Astrocyte of the cerebellum (primary cell): ENCODE measurements at regions not wholly inside any gene's neighbourhood (a gene's known extent, or its start where the extent isn't known, plus 50 kb on each side); places are given as distances from the start of the nearest gene placed in this dataset.

Source experiments
- DNase-seq: peaks from one replicate; pipeline ENCODE4 v3.0.0-alpha.2; 2011; ENCODE audit warnings: low read depth
- H3K4me3 ChIP-seq: 2 replicates; pipeline ENCODE4 v1.5.1; 2011; ENCODE audit warnings: mild to moderate bottlenecking, low read depth, low read length, moderate library complexity
- in situ Hi-C: cut with HindIII; loops from 2 replicates; pipeline ENCODE4 v1.10.0; 2017; ENCODE audit warnings: low sequenced_read_pairs
- TF ChIP-seq, protein P1 (sequence below): IDR thresholded peaks from 2 replicates; pipeline ENCODE4 v1.5.1; 2012; ENCODE audit warnings: low read length, low read depth, moderate library complexity, mild to moderate bottlenecking; ENCODE audit errors: missing control alignments

DNA sequence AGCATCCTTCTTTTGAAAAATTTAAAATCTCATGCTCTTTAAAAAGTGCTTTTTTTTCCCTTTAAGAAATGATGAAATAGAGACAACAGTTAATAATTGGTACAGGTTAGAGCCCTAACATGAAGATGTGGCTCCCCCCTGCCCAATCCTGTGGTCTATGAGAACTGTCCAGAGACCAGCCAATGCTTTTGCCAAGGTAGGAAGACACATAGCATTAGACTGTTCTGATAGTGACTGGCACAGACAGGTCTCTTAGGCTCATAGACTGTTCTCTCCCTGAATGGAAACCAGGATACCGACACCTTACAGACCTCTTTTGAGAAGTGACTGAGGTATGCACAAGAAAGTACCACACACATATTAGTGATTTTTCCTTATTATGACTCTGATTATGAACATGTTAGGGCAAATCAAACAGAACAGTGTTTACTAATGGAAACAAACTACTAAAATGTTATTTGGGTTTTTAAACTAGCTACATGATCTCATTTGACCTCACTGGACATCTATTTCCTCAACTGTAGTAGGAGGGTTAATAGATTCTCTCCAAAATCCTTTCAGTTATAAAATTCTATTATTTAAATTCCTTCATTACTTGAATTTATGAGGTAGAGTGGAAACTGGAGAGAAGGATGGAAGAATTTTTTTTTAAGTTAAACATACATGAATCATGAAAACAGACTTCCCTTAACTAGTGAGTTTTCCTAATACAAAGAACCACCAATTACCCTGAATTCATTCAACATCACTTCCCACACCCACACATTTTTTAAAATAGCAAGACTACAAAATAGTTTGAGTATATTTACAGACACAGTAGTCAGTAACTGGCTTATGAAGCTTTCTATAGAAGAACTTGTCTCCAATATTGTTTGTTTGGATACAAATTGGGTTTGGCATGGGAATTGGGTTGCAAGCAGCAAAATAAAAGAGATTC is 120.4 kb downstream of the OGFRL1 start:
- TF ChIP-seq, protein P1, sequence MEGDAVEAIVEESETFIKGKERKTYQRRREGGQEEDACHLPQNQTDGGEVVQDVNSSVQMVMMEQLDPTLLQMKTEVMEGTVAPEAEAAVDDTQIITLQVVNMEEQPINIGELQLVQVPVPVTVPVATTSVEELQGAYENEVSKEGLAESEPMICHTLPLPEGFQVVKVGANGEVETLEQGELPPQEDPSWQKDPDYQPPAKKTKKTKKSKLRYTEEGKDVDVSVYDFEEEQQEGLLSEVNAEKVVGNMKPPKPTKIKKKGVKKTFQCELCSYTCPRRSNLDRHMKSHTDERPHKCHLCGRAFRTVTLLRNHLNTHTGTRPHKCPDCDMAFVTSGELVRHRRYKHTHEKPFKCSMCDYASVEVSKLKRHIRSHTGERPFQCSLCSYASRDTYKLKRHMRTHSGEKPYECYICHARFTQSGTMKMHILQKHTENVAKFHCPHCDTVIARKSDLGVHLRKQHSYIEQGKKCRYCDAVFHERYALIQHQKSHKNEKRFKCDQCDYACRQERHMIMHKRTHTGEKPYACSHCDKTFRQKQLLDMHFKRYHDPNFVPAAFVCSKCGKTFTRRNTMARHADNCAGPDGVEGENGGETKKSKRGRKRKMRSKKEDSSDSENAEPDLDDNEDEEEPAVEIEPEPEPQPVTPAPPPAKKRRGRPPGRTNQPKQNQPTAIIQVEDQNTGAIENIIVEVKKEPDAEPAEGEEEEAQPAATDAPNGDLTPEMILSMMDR, result no peak
- no peak for DNase-seq
- in situ Hi-C loops, result no loop called here
- H3K4me3 ChIP-seq, result no peak overlapping the region

DNA sequence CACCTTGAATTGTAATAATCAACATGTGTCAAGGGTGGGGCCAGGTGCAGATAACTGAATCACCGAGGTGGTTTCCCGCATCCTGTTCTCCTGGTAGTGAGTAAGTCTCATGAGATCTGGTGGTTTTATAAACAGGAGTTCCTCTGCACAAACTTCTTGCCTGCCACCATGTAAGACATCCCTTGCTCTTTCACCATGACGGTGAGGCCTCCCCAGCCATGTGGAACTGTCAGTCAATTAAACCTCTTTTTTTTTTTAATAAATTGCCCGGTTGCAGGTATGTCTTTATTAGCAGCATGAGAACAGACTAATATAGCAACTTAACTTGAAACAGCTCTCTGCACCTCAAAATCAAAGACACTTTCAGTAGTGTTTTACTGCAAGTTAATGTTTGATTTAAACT is 121.6 kb downstream of the OGFRL1 start:
- DNase-seq, result no peak
- in situ Hi-C loops, result no loop called here
- TF ChIP-seq, protein P1, result no peak
- H3K4me3 ChIP-seq, result no peak overlapping the region

GRCh38 chr6:71410681-71411080 is 122.1 kb downstream of the OGFRL1 start:
- H3K4me3 ChIP-seq, result no peak overlapping the region
- DNase-seq, result no peak
- TF ChIP-seq, protein P1, result no peak
- in situ Hi-C loops, result no loop called here

GRCh38 chr6:71411882-71412281 is 123.3 kb downstream of the OGFRL1 start:
- in situ Hi-C loops, result no loop called here
- H3K4me3 ChIP-seq, result no peak overlapping the region
- TF ChIP-seq, protein P1, result no peak
- DNase-seq, result no peak

DNA sequence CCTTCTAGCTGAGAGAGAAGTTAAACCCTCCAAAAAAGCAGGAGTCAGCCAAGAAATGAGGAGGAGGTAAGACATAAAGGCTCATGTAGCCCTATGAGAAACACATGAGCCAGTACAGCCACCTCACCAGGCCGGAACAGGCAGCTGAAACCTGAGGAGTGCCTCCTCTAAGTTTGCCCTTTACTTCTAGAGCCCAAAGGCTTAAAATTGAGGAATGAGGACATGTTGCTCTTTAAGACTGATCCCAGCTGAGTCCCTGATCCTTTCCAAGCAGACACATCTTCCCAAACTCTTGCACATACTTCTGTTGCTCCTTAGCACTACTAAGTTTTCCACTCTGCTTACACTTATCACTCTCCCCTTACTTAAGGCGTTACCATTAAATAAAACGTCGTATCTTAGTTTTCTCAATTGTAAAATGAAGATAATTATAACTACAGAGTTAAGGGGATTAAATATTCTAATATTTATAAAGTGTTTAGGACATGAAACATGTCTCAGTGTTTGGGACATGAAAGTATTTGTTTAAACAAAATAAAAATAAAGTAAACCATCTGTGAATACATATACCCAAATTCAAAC is 124.0 kb downstream of the OGFRL1 start:
- TF ChIP-seq, protein P1, result no peak
- no peak overlapping the region for H3K4me3 ChIP-seq
- no peak for DNase-seq
- in situ Hi-C loops, result no loop called here

DNA sequence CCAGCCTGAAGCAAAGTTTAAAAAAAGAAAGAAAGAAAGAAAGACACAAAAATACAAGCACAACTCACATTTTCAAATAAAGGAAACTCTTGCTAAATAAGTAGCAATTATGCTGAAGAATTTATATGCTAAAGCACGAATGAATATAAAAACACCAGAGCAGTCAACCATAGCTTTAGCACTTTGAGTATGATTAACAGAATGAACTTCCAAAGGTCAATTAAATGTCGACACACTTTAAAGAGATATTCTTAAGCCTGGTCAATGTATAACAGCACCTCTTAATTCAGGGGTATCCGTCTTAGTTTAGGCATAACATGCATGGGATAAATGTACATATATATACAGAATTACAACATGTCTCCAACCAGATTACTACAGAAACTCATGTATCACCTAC is 125.9 kb downstream of the OGFRL1 start:
- H3K4me3 ChIP-seq, result no peak overlapping the region
- no peak for DNase-seq
- TF ChIP-seq, protein P1, result no peak
- in situ Hi-C loops, result no loop called here
